Pancreas (tissue), 10 donors: ENCODE measurements at regions not wholly inside any gene's neighbourhood (a gene's known extent, or its start where the extent isn't known, plus 50 kb on each side); places are given as distances from the start of the nearest gene placed in this dataset.

Experiments used
- ATAC-seq, 4 donors: fragments of 200-7000 bp; cut with Tn5 transposase; one replicate each; pipeline versions ENCODE4 v1.8.0 to v1.9.1; 2020; ENCODE audit warnings: mild to moderate bottlenecking in 4 of 4, moderate library complexity in 4 of 4
- DNase-seq, 6 donors: peaks; one replicate each; pipeline ENCODE4 v3.0.0-alpha.2; 2020
- FAIRE-seq: peaks from 2 replicates; lab custom pipeline; 2012; peaks lifted over from hg19 to GRCh38; lab: Jason Lieb, UNC
- H3K27ac ChIP-seq, 4 donors: fragments of 200-600 bp; sonication (generic); 1 replicate in 3 of 4; 2 replicates in 1 of 4; pipeline versions ENCODE4 v1.5.0 to v1.8.0; 2020
- H3K27me3 ChIP-seq, 4 donors: fragments of 200-600 bp; one replicate each; pipeline ENCODE4 v1.8.0; 2021
- H3K36me3 ChIP-seq, 3 donors: fragments of 200-600 bp; sonication (generic) in 1 of 3; one replicate each; pipeline versions ENCODE4 v1.5.0 to v1.8.0; 2020 to 2021
- H3K4me1 ChIP-seq, 3 donors: fragments of 200-600 bp; one replicate each; pipeline ENCODE4 v1.8.0; 2021
- H3K4me3 ChIP-seq, 4 donors: fragments of 200-600 bp; sonication (generic) in 2 of 4; one replicate each; pipeline versions ENCODE4 v1.5.0 to v1.8.0; 2020 to 2021
- H3K9me3 ChIP-seq, 4 donors: fragments of 200-600 bp; one replicate each; pipeline ENCODE4 v1.8.0; 2021
- CTCF ChIP-seq, 4 donors: fragments of 200-600 bp; sonication (generic) in 3 of 4; IDR thresholded peaks; one replicate each; pipeline versions ENCODE4 v1.5.0 to v1.8.0; 2021; ENCODE audit warnings: antibody characterized with exemption in 4 of 4
- WGBS, 2 donors: extraction: QIAGEN DNeasy Blood & Tissue Kit; methylation state at CpG; one replicate each; pipeline ENCODE4 v1.1.7; 2013; 5-methylcytosine and 5-hydroxymethylcytosine counted together
- intact Hi-C, 3 donors: fragments of 100-400 bp; cut with DNase I; formaldehyde crosslinking; loops; one replicate each; pipeline versions ENCODE4 v1.11.1 to v1.14.2; 2022
- donor health status: healthy with polysubstance abuse.
- donor health status: DM: no; HTN: no; CAD: no; lungs with moderate emphysema.
- donor health status: DM: no; HTN: no; CAD: no.
- donor health status: control.
- donor health status: control.
- donor health status: Bipolar disorder and iron deficiency.
- donor health status: DM: yes; HTN: yes; CAD: no.
- donor health status: DM: no; HTN: no; CAD: no.
- donor health status: DM: no; HTN: no; CAD: no.
- donor health status: DM: yes; HTN: yes; CAD: no.

DNA sequence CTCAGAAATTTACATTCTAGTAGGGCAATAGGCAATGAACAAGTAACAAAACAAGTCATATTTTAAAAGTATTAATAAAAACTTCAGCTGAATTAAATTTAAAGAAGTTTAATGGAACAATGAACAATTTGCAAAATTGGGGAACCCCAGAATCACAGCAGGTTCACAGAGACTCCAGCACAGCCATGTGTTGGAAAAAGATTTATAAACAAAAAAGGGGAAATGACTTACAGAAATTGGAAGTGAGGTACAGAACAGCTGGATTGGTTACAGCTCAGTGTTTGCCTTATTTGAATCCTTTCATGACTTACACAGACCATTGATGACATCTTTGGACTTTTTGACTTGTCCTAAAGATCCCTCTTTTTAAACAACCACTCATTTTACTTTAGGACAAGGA is 179.9 kb upstream of the SCN7A start:
- ATAC-seq = no peak
- no peak for TF ChIP-seq CTCF (IDR thresholded peaks at IDR 0.05)
- H3K9me3 ChIP-seq = no peaks in the 10 kb centered on the region
- H3K27me3 ChIP-seq = no peaks in the 10 kb centered on the region
- H3K36me3 ChIP-seq = no peaks in the 10 kb centered on the region
- H3K4me1 ChIP-seq = no peaks in the 10 kb centered on the region
- no peak for DNase-seq
- H3K4me3 ChIP-seq = no peak overlapping the region
- H3K27ac ChIP-seq = no peak overlapping the region
- no peak for FAIRE-seq
- intact Hi-C loops = no loop called here

GRCh38 chr2:166671801-166672200 is 177.8 kb upstream of the SCN7A start:
- FAIRE-seq (no peak), DNase-seq (no peak), ATAC-seq (no peak)
- Histone ChIP-seq H3K27me3 (no peaks in the 10 kb centered on the region), H3K27ac (no peak overlapping the region), H3K9me3 (no peaks in the 10 kb centered on the region), H3K4me3 (no peak overlapping the region), H3K4me1 (no peaks in the 10 kb centered on the region), H3K36me3 (no peaks in the 10 kb centered on the region)
- no peak for TF ChIP-seq CTCF (IDR thresholded peaks at IDR 0.05)
- 38 to 46% methylated on average over 1 of the region's 1 CpG for WGBS, 2 donors
- intact Hi-C loops = no loop called here

GRCh38 chr2:166671235-166671634 is 177.2 kb upstream of the SCN7A start:
- H3K4me1 ChIP-seq = no peaks in the 10 kb centered on the region
- intact Hi-C loops = no loop called here
- ATAC-seq = no peak
- no peaks in the 10 kb centered on the region for H3K27me3 ChIP-seq
- no peaks in the 10 kb centered on the region for H3K36me3 ChIP-seq
- H3K4me3 ChIP-seq = no peak overlapping the region
- H3K9me3 ChIP-seq = no peaks in the 10 kb centered on the region
- no peak overlapping the region for H3K27ac ChIP-seq
- TF ChIP-seq CTCF (IDR thresholded peaks at IDR 0.05) = no peak
- FAIRE-seq = no peak
- no peak for DNase-seq
- WGBS, 2 donors = 39 to 51% methylated on average over 2 of the region's 2 CpGs

- no peaks in the 10 kb centered on the region for H3K4me1 ChIP-seq
- intact Hi-C loops = no loop called here
- H3K27ac ChIP-seq = no peak overlapping the region
- no peaks in the 10 kb centered on the region for H3K36me3 ChIP-seq
- no peak overlapping the region for H3K4me3 ChIP-seq
- 88 to 90% methylated on average over 2 of the region's 2 CpGs for WGBS, 2 donors
- H3K9me3 ChIP-seq = no peaks in the 10 kb centered on the region
- TF ChIP-seq CTCF (IDR thresholded peaks at IDR 0.05) = no peak
- ATAC-seq = no peak
- FAIRE-seq = no peak
- H3K27me3 ChIP-seq = no peaks in the 10 kb centered on the region
- DNase-seq = no peak
Observed at GRCh38 chr2:166665991-166666940, 172.2 kb upstream of the SCN7A start.

GRCh38 chr2:166661824-166662223 is 167.8 kb upstream of the SCN7A start:
- intact Hi-C loops = no loop called here
- FAIRE-seq (no peak), DNase-seq (no peak), ATAC-seq (no peak)
- H3K4me3 ChIP-seq = no peak overlapping the region
- H3K27ac ChIP-seq = no peak overlapping the region
- H3K36me3 ChIP-seq = no peaks in the 10 kb centered on the region
- 63 to 80% methylated on average over 3 of the region's 3 CpGs for WGBS, 2 donors
- no peak for TF ChIP-seq CTCF (IDR thresholded peaks at IDR 0.05)
- no peaks in the 10 kb centered on the region for H3K27me3 ChIP-seq
- H3K9me3 ChIP-seq = no peaks in the 10 kb centered on the region
- H3K4me1 ChIP-seq = no peaks in the 10 kb centered on the region
